CD4-positive, alpha-beta T cell treated with Interleukin-6 at 100 ng/mL for 8 hours (primary cell): ENCODE measurements at regions not wholly inside any gene's neighbourhood (a gene's known extent, or its start where the extent isn't known, plus 50 kb on each side); places are given as distances from the start of the nearest gene placed in this dataset.

Experiments
- DNase-seq: peaks from one replicate; pipeline ENCODE4 v3.0.0-alpha.2; 2020; ENCODE audit warnings: mixed read lengths, low spot score

DNA sequence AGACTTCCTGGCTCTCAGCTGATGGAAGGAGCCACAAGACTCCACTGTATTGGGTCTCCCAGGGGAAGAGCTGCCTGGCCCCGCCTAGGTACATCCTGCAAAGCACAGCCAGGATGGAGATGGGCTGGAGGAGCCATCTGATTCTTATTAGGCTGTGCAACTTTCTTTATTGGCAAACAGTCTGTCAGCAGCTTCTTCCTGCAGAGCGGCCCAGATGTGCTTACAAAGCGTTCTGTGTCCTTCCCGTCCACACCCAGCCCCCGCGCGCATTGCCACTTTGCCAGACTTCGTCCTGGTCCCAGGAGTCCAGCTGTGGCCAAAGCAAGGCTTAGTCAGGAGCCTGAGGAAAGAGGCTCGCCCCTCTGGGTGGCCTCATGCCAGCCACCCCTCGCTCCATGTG, 409.3 kb downstream of the ZNF536 start:
- DNase-seq = no peak

DNA sequence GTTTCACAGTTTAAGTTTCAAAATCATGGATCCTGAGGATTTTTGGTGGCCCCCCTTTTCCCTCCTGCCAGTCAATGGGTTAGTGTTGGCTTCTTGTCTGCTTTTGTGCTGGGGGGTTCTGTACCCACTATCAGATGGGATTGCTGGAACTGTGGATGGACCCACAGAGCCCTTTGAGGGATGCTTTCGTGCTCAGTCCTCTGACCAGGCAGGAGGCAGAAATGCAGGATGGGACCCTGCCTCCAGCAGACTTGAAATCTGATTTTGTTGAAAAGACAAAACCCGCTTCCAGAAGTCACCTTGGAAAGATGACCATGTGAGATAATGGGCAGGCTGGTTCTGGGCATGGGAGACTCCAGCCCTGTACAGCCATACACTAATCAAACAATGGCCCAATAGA, 408.9 kb downstream of the ZNF536 start:
- no peak for DNase-seq

- DNase-seq = no peak
Observed at GRCh38 chr19:30780456-30780855, 408.3 kb downstream of the ZNF536 start.

DNA sequence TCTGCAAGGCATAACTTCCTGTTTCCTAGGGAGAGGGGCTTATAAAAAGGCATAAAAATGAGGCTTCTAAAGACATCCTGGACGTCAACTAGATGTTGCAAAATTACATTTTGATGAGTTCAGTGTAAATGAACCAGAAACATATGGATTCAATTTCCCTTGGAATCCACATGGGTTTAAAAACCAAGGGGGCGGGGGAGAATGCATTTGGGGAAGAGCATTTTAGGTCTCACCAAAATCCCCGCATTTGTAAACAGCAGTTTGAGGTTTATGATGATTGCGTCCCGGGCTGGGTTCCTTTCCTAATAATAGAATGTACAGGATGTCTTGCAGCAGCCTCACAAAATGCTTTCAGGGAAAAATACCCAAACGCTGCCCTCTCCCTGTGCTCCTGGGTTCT, 407.8 kb downstream of the ZNF536 start:
- DNase-seq = no peak

- DNase-seq = no peak
Observed at GRCh38 chr19:30778961-30779715, 407.0 kb downstream of the ZNF536 start.

DNA sequence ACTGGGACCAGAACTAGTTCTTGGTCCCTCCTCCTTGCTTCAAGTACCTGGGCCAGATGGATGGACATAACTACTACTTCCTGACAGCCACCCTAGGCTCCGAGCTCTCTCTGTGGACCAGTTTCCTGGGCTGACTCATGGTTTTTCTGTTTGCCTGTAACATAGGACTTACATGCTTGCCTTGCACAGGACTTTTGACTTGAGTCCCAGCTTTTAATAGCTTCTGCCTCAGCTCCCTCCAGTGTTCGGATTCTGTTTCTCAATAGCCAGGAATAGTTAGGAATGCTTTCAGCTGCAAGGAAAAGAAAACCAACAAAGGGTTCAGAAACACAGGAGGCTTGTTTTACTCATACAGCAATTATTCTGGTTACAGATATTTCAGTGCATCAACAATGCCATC, 405.9 kb downstream of the ZNF536 start:
- DNase-seq = no peak

DNA sequence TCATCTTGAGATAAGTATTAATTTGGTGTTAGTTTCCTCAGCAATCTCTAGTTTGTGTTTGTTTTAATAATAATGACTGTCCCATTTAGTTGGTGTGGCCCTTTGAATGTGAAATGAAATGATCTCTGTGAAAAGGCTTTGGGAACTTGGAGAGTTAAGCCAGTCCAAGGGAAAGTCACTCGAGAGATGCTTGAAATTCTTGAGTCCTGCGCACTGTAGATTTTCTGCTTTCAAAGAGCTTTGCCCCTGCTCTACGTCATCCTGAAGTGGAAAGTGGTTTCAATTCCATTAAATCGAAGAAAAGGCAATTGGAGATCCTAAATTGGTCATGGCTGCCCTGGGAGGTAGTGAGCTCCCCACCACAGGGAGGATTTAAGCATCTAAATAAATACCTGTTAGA, 403.8 kb downstream of the ZNF536 start:
- DNase-seq = no peak

- DNase-seq = no peak
Observed at GRCh38 chr19:30774252-30774766, 402.1 kb downstream of the ZNF536 start.

GRCh38 chr19:30762651-30763050, 390.5 kb downstream of the ZNF536 start:
- no peak for DNase-seq

- no peak for DNase-seq
Observed at GRCh38 chr19:30760014-30760413, 387.8 kb downstream of the ZNF536 start.

- DNase-seq = no peak
Observed at GRCh38 chr19:30757837-30758617, 385.8 kb downstream of the ZNF536 start.

- no peak for DNase-seq
Observed at GRCh38 chr19:30757104-30757836, 385.1 kb downstream of the ZNF536 start.

DNA sequence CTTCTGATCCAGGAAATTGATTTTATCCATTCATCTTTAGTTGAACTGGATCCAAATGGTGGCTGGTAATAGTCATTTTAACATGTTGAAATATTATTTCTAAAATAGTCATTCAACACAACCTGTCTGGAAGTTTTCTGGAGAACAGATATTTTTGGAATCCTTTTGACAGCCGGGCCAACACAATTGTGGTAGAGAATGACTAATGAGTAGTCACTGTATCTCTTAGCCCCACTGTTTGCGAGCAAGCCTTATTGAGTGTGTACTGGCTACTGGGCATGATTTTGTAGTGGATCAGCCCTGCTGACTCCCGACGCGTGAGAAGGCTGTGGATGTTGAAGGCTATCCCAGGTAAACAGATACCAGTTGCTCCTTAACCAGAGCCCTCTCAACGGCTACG, 383.4 kb downstream of the ZNF536 start:
- DNase-seq = no peak

GRCh38 chr19:30754162-30754561, 382.0 kb downstream of the ZNF536 start:
- no peak for DNase-seq

DNA sequence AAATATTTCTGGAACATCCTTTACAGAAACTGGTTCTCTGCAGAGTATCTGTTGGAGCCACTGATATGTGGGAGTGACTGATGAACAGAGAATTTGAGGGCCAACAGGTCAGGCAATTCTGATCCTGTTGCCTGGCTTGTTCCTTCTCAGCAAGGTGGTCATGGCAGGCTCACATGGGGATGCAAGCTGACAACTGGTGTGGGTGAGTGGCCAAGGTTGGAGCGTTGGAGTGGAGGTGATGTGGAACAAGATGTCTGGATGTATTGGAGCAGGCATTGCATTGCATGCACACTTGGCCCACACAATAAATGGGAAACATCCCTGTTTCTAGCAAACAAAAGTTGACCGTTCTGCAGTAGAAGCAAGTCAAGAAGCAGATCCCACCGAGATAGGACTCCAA, 380.7 kb downstream of the ZNF536 start:
- DNase-seq = no peak

DNA sequence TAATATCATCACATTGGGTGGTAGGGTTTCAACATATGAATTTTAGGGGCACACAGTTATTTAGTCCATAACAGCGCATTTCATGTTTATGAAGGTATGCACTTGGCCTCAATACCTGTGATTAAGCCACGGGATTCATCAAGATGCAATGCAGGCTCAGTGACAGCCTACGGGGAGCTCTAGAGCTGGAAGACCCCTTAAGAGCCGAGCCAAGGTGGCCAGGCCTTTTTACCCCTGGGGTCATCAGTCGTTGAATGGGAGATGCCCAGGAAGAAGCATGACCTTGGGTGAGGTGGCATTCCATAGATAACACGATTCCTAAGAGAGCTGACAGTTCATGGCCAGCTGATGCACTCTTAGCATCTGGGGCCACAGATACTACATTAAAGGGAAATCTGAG, 380.0 kb downstream of the ZNF536 start:
- no peak for DNase-seq

GRCh38 chr19:30745476-30745985, 373.3 kb downstream of the ZNF536 start:
- no peak for DNase-seq

- DNase-seq = no peak
Observed at GRCh38 chr19:30744741-30745475, 372.7 kb downstream of the ZNF536 start.

DNA sequence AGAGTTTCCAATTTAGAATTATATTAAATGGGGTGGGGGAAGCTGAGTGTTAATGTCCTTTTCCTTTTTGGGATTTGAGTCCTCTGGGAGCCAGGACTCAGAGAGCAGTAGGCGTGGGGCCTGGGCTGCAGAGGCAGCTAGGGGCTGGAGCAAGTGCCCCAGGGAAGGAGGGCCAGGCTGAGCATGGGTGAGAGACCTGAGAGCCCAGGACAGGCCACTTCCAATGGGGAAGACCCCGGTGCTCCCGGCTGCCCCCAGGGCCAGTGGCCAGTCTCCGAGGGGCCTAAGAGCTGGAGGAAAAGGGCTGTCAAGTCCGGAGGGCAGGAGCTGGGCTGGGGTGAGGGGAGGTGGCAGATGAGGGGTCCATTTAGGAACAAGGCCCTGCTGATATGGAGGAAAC, 371.5 kb downstream of the ZNF536 start:
- DNase-seq = no peak

GRCh38 chr19:30743011-30743410, 370.8 kb downstream of the ZNF536 start:
- DNase-seq = no peak

- DNase-seq = no peak
Observed at GRCh38 chr19:30742406-30742938, 370.3 kb downstream of the ZNF536 start.
